Stimulated activated naive CD4-positive, alpha-beta T cell (primary cell): ENCODE measurements at regions not wholly inside any gene's neighbourhood (a gene's known extent, or its start where the extent isn't known, plus 50 kb on each side); places are given as distances from the start of the nearest gene placed in this dataset.
"Not testable (repeated sequence)": the region's sequence is repeated elsewhere in the genome, so short reads cannot be mapped to it uniquely, and the experiment has no call there.

Experiments
- DNase-seq, 6 experiments: peaks; one replicate each; lab custom pipeline; 2025; lab: John Stamatoyannopoulos, UW

DNA sequence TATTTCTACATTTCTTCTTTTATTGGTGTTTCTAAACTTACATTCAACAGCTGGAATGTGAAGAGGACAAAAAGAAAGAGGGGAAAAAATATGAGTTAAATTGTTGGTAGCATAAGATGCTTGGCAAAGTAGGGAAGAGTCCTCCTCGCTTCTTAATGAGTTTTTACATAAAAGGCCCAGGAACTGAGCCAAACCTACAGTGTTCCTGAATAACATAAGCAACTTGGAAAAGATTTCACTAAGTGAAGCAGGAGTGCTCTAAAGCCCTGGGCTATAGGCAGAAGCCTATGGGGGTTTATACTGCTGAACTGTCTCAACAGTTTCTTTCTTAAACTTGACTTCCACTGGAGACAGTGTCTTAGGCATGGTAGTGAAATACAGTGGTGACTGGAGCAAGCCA, 115.0 kb upstream of the USP25 start:
- no peak for DNase-seq

DNA sequence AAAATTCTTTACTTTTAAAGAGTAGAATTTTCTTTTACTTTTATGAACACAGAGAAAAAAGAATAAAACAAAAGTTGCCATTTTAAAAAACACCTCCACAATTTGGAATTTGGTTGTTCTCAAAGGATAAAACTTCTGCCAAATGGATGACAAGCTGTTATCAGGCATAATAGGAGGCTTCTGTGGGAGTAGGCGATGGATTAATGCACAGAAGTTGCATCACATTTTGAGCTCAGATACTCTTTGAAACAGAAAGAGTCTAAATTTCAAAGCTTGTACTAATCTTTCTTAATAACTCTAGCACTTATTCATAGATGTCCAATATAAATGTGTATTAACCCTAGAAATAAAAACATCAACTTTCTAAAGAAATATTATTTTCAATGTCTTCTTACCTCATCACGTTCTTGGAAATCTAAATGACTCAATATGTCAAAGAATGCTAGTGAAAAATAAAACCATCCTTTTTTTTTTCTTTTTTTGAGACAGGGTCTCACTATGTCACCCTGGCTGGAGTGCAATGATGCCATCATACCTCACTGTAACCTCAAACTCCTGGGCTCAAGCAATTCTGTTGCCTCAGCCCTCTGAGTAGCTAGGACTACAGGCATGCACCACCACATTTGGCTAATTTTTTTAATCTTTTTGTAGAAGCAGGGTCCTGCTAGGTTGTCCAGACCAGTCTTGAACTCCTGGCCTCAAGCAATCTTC, 112.8 kb upstream of the USP25 start:
- no peak for DNase-seq

DNA sequence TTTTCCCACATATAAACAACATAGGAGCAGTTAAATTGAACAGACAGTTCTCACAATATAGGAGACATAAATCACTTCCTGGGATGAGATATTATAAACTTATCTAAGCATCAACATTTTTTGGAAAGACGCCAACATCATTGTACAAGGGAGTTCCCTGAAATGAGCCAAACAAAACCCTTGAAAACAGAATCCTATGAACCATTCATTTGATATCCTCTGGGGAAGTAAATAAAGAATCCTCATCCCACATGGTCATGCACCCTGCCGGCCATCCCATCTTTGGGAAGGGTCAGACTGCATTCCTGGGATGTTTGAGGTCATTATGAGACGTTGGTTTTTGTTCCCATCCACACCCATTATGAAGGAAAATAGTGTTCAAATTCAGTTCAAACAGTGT, 111.8 kb upstream of the USP25 start:
- no peak for DNase-seq

DNA sequence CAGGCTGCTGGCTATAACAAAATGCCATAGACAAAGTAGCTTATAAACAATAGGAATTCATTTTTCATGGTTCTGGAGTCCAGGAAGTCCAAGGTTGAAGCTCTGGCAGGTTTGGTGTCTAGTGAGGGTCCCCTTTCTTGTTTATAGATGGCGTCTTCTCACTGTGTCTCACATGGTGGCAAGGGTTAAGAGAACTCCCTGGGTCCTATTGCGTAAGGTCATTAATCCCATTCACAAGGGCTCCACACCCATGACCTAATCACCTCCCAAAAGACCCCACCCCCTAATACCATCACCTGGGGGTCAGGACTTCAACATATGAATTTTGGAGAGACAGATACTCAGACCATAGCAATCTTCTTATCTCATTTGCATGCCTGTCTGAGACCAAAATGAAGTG, 108.9 kb upstream of the USP25 start:
- no peak for DNase-seq

DNA sequence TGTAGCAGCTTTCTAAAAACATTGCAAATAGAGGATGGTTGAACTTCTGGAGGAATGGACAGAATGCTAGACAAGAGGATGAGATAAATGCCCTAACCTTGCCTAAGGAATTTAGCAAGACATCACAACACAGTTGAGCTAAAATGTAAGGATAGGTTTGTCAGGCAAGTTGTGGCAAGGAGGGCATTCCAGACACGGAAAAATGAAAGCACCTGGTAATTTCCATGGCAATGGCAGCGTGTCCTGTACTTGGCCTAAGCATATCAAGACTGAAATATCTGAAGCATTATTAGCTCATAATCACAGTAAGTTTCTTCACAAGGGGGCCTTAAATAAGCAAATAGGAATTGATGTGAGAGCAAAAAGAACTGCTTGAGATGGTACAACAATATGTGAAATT, 105.1 kb upstream of the USP25 start:
- no peak for DNase-seq

DNA sequence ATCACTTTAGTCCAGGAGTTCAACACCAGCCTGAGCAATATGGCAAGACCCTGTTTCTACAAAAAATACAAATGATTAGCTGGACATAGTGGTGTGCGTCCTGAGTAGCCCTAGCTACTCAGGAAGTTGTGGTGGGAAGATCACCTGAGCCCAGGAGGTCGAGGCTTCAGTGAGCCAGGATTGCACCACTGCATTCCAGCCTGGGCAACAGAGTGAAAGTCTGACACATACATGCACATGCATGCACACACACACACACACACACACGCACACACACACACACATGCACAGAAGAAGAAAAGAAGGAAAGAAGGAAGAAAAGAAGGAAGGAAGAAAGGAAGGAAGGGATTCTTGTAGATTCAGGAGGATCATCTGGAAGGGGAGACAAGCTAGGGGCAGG, 104.4 kb upstream of the USP25 start:
- no peak for DNase-seq

DNA sequence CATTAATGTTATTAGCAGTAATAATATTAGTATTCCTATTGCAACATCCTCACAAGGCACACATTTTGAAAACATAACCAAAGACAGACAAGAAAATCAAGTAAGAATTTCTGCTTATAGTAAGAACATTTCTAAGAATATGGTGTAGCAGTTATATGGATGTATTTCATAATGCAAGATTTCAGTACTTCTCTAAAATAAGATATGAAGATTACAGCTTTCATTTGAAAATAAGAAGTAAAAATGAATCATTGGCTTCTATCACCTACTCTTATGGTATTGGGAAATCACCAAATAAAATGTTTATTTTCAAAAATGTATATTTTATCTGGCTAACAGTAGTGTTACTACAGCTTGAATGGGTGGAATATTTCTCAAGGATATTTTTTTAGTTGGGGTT, 103.8 kb upstream of the USP25 start:
- no peak for DNase-seq

DNA sequence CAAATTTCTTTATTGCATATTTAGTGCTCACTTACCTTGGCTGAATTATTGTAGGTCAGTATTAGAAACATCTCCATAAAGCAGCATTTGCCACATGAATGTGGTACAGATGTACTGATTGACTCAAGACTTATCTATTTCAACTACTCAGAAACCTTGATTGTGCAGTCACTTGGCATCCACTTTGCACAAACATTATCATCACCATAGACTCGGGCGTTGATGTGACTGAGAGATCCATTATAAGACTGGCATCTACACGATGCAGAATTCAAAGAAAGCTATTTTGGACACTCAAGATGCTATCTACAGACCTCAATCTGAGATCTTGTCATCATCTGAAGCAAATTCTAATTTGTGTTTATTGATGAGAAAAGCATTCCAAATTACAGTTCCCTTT, 102.8 kb upstream of the USP25 start:
- DNase-seq, result no peak

DNA sequence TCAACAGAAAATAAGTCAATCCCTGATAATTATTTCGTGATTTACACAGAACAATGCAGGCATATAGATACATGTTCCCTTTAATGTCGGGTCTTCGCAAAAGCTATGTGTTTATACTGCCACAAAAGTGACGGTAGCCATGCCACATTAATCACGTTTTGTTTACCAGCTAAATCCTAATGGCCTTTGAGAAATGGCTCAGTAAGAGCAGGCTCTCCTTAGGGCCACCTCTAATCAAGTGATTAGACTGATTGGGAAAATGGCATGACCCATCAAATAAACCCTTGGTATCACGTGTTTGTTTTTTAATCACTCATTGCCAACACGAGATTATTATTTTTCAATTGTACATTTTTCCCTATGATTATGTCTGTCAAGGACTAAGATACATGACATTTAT, 102.0 kb upstream of the USP25 start:
- DNase-seq, result no peak

DNA sequence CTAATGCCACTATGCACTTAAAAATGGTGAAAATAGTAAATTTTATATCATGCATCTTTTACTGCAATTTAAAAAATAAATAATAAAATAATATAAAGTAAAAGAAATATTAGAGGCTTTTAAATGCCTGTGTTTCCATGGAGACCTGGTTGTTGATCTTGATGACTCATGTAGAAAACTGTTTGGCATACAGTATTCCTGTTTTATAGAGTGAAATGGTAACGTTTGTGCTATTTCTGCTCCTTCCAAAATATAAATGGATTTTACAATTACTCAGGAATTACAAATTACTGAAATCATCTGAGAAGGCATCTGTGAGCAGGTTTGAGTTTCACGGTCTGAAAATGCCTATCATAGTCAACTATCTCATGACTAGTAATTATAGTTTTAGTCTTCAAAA, 98.4 kb upstream of the USP25 start:
- no peak for DNase-seq

DNA sequence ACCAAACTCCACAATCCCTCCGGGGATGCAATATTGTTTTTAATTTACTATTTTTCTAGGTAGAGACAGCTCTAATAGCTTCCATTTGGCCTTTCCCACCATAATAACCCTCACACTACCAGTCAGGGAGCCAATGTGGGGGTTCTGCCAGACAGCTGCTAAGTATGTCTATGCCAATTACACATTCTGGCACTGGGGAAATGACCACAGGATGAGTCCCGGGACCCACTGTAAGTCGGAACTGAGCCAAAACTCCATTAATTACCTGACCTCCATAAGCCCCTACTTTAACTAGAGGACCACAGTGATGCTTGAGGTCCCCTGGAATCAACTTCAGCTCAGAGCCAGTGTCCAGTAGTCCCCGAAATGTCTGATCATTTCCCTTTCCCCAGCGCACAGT, 95.2 kb upstream of the USP25 start:
- not testable (repeated sequence) for DNase-seq

DNA sequence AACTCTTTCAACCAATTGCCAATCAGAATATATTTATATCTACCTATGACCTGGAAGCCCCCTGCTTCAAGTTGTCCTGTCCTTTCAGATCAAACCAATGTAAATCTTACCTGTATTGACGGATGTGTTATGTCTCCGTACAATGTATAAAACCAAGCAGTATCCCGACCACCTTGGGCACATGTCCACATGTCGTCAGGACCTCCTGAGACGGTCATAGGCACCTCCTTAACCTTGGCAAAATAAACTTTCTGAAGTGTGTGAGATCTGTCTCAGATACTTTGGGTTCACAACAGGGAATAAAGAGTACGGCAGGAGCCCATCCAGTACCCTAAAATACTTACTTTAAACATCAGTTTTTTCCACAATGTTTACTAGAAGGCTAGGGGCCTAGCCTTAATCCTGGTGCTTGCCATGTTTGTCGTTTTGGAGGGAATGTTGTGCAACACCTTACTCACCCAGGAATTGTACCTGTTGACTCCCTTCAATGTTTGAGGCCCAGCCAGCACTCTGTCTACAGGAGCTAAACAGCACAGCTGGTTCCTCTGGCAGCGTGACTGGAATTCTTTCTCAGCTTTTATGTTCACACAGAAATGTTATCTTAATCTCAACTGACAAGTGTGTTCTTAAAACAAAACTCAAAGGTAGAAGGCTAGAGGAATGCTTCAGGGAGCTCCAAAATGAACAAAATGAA, 90.8 kb upstream of the USP25 start:
- no peak for DNase-seq

DNA sequence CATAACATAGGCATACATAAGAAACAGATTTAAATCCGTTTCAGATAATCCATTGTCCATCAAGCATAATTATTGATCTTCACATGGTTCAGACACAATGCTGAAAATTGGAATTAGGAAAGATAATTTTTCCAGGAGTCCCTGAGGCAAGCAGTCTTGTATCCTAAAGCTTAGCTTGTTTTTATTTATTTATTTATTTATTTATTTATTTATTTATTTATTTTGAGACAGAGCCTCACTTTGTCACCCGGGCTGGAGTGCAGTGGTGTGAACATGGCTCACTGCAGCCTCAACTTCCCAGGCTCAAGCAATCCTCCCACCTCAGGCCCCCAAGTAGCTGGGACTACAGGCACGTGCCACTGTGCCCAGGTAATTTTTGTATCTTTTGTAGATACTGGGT, 89.7 kb upstream of the USP25 start:
- DNase-seq, result not testable (repeated sequence)

DNA sequence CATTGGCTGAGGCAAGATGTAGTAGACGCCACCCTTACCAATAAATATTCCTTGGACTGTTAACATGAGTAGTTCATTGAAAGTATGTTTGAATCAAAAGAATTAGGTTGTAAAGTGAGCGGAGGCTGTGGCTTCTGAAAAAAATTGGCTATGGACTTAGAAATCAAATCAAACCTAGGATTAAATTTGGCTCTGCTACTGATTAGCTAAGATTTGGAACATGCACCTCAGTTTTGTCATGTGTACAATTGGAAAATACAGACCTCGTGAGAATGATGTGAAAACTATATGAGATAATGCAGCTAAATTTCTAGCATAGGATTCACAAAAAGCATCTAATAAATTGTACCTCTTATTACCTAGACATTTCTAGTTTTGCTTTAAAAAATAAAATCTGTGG, 85.3 kb upstream of the USP25 start:
- DNase-seq, result no peak

DNA sequence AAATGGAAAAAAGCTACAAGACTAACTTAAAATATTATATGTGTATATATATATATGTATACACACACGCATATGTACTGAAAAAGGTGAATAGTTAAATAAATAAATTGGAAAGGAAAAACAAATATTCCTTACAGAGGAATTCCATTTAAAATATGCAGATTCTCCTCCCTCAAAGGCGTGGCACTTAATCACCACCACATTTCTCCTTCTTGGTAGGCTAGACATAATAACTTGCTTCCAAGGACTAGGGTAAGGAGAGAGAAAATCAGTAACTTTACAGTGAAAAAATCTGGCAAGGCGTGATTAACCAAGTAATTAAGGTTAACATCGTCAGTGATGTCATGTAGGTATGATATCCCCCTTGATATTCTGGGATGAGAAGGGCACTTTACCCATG, 84.0 kb upstream of the USP25 start:
- no peak for DNase-seq

DNA sequence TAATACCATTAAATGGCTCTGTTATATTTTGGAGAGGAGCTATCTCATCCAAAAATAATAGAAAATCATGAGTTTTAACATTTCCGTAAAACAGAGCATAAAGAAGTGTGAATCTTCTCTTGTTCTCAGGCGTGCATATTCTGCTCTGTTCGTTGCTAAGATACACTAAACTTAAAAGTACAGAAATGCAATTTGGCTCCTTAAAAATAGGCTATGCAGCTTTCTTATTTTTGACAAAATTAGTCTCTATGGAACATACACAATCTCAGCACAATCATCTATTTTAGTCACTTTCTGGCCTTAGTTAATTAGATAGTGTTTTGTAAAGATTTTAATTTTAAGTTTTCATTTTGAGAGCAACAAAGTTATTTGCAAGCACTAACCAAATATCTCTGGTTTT, 79.0 kb upstream of the USP25 start:
- DNase-seq, result no peak

DNA sequence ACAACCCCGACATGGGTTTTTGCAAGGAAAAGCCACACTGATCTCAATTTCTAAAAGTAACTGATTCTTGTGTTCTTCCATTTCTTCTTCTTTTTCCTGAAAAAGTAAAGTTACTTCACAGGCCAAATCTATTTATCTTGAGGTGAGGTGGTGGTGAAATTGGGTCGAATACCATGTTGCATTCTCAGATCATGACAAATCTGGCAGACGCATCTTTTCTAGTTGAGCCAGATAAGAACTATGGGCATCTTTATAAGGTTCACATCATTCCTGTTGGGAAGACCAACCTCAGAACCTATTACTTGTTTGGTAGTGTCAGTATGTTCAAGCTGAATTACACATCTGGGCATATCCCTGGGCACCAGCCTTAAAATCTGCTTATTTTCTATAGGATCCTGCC, 78.6 kb upstream of the USP25 start:
- DNase-seq, result no peak

DNA sequence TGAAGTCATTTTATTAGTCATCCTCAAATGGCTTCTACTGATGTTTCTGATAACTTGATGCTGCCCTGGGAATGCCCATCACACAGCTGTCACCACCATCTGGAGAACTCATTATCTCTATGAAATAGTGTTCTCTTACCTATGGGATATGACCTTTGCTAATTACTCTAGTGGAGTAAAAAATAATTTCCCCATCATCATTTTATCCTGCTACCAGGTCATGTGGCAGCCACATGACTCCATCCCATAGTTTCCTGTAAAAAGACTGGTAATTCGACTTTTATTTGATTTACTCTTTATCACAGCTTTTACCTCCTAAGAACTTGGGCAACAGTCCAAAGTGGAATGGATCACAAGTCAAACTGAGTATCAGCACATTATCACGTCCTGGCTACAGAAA, 76.1 kb upstream of the USP25 start:
- DNase-seq, result no peak

DNA sequence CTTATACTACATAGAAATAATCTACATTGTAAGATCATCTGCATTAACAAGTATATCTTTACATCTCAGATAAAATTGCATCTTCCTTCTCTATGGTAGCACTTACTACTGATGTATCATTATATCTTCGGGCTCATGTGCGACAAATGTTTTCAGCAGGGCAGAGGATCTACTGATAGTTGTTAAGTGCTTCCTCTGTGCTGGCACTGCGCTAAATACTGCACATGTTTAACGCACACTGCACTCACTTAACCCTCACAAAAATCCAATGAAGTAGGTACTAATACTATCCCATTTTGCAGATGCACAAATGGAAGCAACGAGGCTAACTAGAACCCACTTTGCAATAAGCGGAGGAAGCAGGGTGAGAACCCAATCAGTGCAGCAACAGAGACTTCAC, 75.6 kb upstream of the USP25 start:
- DNase-seq, result no peak

DNA sequence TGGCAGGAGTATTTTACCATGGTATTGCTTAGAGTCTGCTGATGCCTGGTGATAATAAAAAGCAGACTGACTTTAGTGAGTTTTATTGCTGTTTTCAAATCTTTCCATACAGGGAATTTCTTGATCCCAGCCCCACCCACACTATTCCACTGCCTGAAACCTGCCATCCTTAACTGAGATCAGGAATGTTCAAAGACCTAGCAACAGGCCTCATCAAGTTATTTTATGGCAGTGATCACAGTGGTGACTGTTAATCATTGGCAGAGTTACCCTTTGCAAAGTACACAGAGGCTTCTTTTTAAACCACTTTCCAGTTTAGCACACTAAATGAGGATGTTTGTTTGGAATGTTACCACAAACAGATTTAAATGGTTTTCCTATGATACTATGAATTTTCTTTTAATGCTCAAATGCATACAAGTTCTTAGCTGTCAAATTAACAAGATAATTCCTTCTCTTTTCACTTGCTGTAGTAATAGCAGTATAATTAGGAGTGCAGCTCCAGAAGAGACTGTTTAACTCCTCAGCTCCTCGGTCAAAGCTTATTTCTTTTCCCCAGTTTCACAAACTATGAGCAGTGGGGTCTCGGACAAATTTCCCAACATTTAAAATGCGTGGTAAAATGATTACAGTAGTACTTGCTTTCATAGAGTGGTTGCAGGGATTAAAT, 69.9 kb upstream of the USP25 start:
- DNase-seq, result no peak

DNA sequence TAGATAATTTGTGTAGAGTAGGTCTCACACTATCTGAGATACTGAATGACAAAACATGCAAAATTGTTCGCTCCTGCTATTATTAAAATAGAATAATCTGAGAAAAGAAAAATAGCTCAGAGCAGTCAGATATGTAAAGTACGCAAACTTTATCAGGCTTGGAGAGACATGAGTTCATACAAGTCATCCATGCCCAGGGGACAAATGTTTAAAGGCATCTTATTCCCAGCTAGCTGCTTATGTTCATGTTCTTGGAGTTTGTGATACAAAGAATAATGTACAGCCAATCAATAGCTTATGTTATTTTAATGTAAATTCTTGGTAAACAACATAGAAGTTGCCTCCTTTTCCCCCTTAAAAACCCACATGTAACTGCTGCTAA, 69.4 kb upstream of the USP25 start:
- no peak for DNase-seq

DNA sequence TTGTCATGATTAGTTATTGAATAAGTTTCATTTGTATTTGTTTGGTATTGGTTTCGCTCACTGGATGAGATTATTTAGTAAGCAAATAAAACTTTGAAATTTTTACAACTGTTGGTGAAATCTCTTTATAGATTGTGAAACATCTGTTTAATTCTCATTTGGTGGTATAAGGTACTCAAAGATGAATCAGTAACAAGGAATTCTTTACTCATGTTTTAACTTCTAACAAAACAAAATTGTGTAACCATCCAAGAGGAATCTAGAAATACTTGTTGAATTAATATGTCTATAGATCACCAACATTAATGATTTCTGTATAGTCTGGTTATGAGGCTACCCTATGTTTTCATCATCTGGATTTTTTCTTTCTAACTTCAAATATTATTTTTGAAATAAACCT, 62.8 kb upstream of the USP25 start:
- DNase-seq, result no peak

DNA sequence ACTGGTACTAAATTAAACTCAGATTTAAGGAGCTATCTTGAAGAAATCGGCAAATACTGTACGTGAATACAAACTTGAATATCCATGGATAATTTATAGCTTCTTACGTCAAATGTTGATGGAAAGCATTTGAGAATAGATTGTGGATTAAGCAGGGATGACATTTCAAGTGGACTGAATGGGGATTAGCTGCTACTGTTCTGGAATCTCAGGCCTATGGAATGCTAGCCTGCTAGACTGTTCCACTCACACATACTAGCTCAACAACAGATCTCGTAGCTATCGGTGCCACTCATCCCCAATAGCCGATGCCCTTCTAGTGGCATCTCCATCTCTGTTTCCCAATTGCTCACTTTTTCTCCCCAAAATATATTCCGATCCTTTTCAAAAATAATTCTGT, 62.0 kb upstream of the USP25 start:
- DNase-seq, result no peak

DNA sequence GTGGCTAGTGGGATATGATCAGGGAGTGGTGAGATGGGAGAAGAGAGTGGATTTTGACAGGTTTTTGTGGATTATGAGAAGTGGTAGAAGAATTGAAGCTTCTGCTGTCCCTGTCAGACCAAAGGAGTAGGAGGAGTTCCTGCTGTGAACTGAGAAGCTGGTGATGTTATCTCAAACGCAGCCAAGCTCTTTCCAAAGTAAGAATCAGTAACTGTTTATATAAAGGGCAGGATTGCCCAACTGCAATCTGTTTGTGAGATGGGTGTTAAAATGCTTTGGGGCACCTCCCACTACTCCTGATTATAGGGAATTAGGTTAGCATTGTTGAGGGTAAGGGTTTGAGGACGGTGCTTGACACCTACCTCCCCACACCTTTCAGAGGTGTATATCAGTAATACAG, 60.5 kb upstream of the USP25 start:
- DNase-seq, result no peak
